Endothelial cell of umbilical vein (primary cell): ENCODE measurements at regions not wholly inside any gene's neighbourhood (a gene's known extent, or its start where the extent isn't known, plus 50 kb on each side); places are given as distances from the start of the nearest gene placed in this dataset.

Experiments
- BruUV-seq: library from RNA; stranded (reverse); fragments of 400-500 nt; replicated peaks from 2 replicates; lab custom pipeline; 2021; lab: Mats Ljungman, UMichigan
- CTCF ChIA-PET: fragments of 300-600, 350-600 bp; sonication (Branson Sonifier 250); formaldehyde crosslinking; loops from one replicate; lab custom pipeline; 2021; ENCODE audit warnings: antibody characterized with exemption, inconsistent platforms; lab: Charles Lee
- POLR2A ChIA-PET: fragments of 300-600, 350-600 bp; sonication (Branson Sonifier 250); formaldehyde crosslinking; loops from one replicate; lab custom pipeline; 2021; ENCODE audit warnings: antibody characterized with exemption, inconsistent platforms; lab: Charles Lee
- DNase-seq: peaks from one replicate; pipeline ENCODE4 v3.0.0-alpha.2; 2011; ENCODE audit warnings: low read depth, low spot score
- FAIRE-seq: peaks from 2 replicates; lab custom pipeline; 2011; peaks lifted over from hg19 to GRCh38; lab: Jason Lieb, UNC
- H2AFZ ChIP-seq: 2 replicates; pipeline ENCODE4 v1.6.0; 2012; ENCODE audit warnings: low read depth, low read length, control low read depth, inconsistent platforms
- H3K27ac ChIP-seq: 2 replicates; pipeline ENCODE4 v1.5.1; 2011; ENCODE audit warnings: low read depth, mild to moderate bottlenecking, control low read depth, low read length, moderate library complexity; ENCODE audit not compliant: insufficient read depth
- H3K27me3 ChIP-seq, 2 experiments: 2 replicates each; pipeline versions ENCODE4 v1.6.0 to v1.6.1; 2011; ENCODE audit warnings: low read length in 2 of 2, mixed read lengths in 1 of 2; ENCODE audit not compliant: control insufficient read depth in 2 of 2, insufficient read depth in 2 of 2
- H3K36me3 ChIP-seq, 2 experiments: 2 replicates in 1 of 2; 3 replicates in 1 of 2; pipeline ENCODE4 v1.5.1; 2011; ENCODE audit warnings: low read length in 2 of 2, mild to moderate bottlenecking in 1 of 2, moderate library complexity in 1 of 2; ENCODE audit not compliant: control insufficient read depth in 2 of 2, insufficient read depth in 2 of 2; ENCODE audit errors: extremely low read depth in 1 of 2
- H3K4me1 ChIP-seq: 3 replicates; pipeline ENCODE4 v1.5.1; 2011; ENCODE audit warnings: mild to moderate bottlenecking, low read length; ENCODE audit not compliant: control insufficient read depth, insufficient read depth; ENCODE audit errors: extremely low read depth
- H3K4me2 ChIP-seq: 2 replicates; pipeline ENCODE4 v1.6.1; 2011; ENCODE audit warnings: low read length, control low read depth, mixed read lengths; ENCODE audit not compliant: insufficient read depth
- H3K4me3 ChIP-seq, 3 experiments: fragments of 200-600 bp in 1 of 3; sonication (generic), shearing (Covaris generic) in 1 of 3; replicated peaks in 1 of 3; 2 replicates each; pipeline ENCODE4 v1.5.1; 2011 to 2016; ENCODE audit warnings: control low read depth in 3 of 3, low read length in 3 of 3, mild to moderate bottlenecking in 2 of 3, inconsistent platforms in 1 of 3, low read depth in 1 of 3, moderate library complexity in 1 of 3; ENCODE audit not compliant: insufficient read depth in 1 of 3
- H3K79me2 ChIP-seq: 2 replicates; pipeline ENCODE4 v1.6.0; 2012; ENCODE audit warnings: low read length, inconsistent platforms; ENCODE audit not compliant: control insufficient read depth, insufficient read depth
- H3K9ac ChIP-seq: replicated peaks from 2 replicates; pipeline ENCODE3; 2011; ENCODE audit warnings: low read length, control low read depth; ENCODE audit not compliant: insufficient read depth; ENCODE audit errors: extremely low read depth
- H3K9me1 ChIP-seq: replicated peaks from 3 replicates; pipeline ENCODE4 v1.6.0; 2011; ENCODE audit warnings: mild to moderate bottlenecking, low read length; ENCODE audit not compliant: control insufficient read depth, insufficient read depth; ENCODE audit errors: extremely low read depth
- H3K9me3 ChIP-seq: replicated peaks from 2 replicates; pipeline ENCODE4 v1.5.1; 2012; ENCODE audit warnings: low read length, inconsistent platforms; ENCODE audit not compliant: control insufficient read depth, insufficient read depth
- H4K20me1 ChIP-seq: replicated peaks from 2 replicates; pipeline ENCODE3; 2011; ENCODE audit warnings: mild to moderate bottlenecking, low read length; ENCODE audit not compliant: control insufficient read depth, insufficient read depth; ENCODE audit errors: extremely low read depth
- EZH2 ChIP-seq: IDR thresholded peaks from 2 replicates; pipeline ENCODE4 v1.6.1; 2012; ENCODE audit warnings: borderline replicate concordance, low read depth, mild to moderate bottlenecking, moderate library complexity, low read length, inconsistent platforms; ENCODE audit not compliant: severe bottlenecking
- FOS ChIP-seq: IDR thresholded peaks from 2 replicates; pipeline ENCODE4 v1.6.1; 2011; ENCODE audit warnings: mild to moderate bottlenecking, low read length, moderate library complexity, borderline replicate concordance; ENCODE audit not compliant: insufficient read depth
- GATA2 ChIP-seq: IDR thresholded peaks from 2 replicates; pipeline ENCODE4 v1.7.0; 2011; ENCODE audit warnings: low read depth, mild to moderate bottlenecking, moderate library complexity, mixed read lengths, low read length; ENCODE audit not compliant: insufficient read length, insufficient read depth
- JUN ChIP-seq: IDR thresholded peaks from 2 replicates; pipeline ENCODE4 v1.6.1; 2011; ENCODE audit warnings: borderline replicate concordance, low read depth; ENCODE audit not compliant: insufficient read length, insufficient read depth
- MAX ChIP-seq: IDR thresholded peaks from 2 replicates; pipeline ENCODE4 v1.6.1; 2011; ENCODE audit not compliant: insufficient read depth, insufficient read length
- MYC ChIP-seq: IDR thresholded peaks from one replicate; pipeline ENCODE4 v1.6.1; 2011; ENCODE audit warnings: mild to moderate bottlenecking, low read depth, low read length
- POLR2A ChIP-seq: IDR thresholded peaks from 2 replicates; pipeline ENCODE4 v1.6.1; 2012; ENCODE audit warnings: low read depth, mild to moderate bottlenecking, control low read depth, low read length
- POLR2AphosphoS5 ChIP-seq: IDR thresholded peaks from 2 replicates; pipeline ENCODE4 v1.6.1; 2012; ENCODE audit warnings: low read depth, mild to moderate bottlenecking, control low read depth, low read length, moderate library complexity; ENCODE audit not compliant: insufficient read depth
- dilution Hi-C: fragments of 300-500 bp; cut with MboI; formaldehyde crosslinking; loops from one replicate; pipeline ENCODE4 v1.15.0; 2019; ENCODE audit warnings: low sequenced_read_pairs; ENCODE audit not compliant: extremely low pct_ligation_motif_present
- intact Hi-C: fragments of 100-400 bp; cut with micrococcal nuclease; formaldehyde crosslinking; loops from one replicate; pipeline ENCODE4 v1.10.0; 2022
- TF ChIP-seq, protein P1 (sequence below), 2 donors: IDR thresholded peaks; 1 replicate in 1 of 2; 2 replicates in 1 of 2; pipeline ENCODE4 v1.5.1; 2011; ENCODE audit warnings: low read length in 2 of 2, mild to moderate bottlenecking in 2 of 2, moderate library complexity in 2 of 2, control low read depth in 1 of 2, inconsistent platforms in 1 of 2, low read depth in 1 of 2; ENCODE audit not compliant: insufficient read depth in 1 of 2; ENCODE audit errors: extremely low read depth in 1 of 2

DNA sequence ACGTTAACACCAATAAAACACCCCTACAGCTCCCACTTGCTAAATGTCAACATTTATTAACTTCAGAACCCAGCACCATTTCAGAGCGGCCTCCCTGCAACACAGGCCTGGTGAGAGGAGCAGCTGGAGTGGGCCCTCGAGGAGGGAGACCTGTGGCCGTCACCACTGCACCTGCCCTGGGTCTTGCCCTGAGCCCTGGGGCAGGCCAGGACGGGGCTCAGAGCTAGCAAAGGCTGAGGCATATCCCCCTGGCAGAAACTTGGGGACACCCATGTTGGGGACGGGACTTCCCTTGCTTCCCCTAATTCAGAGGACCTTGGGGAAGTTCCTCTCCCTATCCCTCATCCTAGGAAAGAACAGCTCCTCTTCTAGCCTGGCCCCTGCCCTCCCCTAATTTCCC lies 137.3 kb upstream of the THY1 start:
- Histone ChIP-seq H3K36me3 (no peaks in the 10 kb centered on the region), H3K27ac (no peak overlapping the region), H3K9ac (no peak overlapping the region), H3K9me1 (no peaks in the 10 kb centered on the region), H3K4me3 (no peak overlapping the region), H4K20me1 (no peaks in the 10 kb centered on the region), H2AFZ (no peak overlapping the region), H3K4me2 (no peak overlapping the region), H3K79me2 (no peaks in the 10 kb centered on the region), H3K9me3 (no peaks in the 10 kb centered on the region), H3K4me1 (no peaks in the 10 kb centered on the region), H3K27me3 (no peaks in the 10 kb centered on the region)
- ChIA-PET CTCF (interaction anchor here (1.1 to 1.4 kb wide), 3 partner anchors 13 to 24 kb away, joined by 3 to 4 read pairs (median 3); no protein-coding TSS in a partner anchor), POLR2A (no interaction called here)
- intact Hi-C loops (no loop called here), dilution Hi-C loops (no loop called here)
- FAIRE-seq (no peak), DNase-seq (no peak)
- no TSS peak for BruUV-seq
- TF ChIP-seq, protein P1, sequence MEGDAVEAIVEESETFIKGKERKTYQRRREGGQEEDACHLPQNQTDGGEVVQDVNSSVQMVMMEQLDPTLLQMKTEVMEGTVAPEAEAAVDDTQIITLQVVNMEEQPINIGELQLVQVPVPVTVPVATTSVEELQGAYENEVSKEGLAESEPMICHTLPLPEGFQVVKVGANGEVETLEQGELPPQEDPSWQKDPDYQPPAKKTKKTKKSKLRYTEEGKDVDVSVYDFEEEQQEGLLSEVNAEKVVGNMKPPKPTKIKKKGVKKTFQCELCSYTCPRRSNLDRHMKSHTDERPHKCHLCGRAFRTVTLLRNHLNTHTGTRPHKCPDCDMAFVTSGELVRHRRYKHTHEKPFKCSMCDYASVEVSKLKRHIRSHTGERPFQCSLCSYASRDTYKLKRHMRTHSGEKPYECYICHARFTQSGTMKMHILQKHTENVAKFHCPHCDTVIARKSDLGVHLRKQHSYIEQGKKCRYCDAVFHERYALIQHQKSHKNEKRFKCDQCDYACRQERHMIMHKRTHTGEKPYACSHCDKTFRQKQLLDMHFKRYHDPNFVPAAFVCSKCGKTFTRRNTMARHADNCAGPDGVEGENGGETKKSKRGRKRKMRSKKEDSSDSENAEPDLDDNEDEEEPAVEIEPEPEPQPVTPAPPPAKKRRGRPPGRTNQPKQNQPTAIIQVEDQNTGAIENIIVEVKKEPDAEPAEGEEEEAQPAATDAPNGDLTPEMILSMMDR (IDR thresholded peaks at IDR 0.05; ENCODE audit: extremely low read depth in 1 of 2, insufficient read depth in 1 of 2, low read depth in 1 of 2, low read length in 2 of 2) = no peak
- TF ChIP-seq FOS = no peak
- no peak for TF ChIP-seq GATA2
- TF ChIP-seq POLR2AphosphoS5 = no peak
- no peak for TF ChIP-seq EZH2
- no peak for TF ChIP-seq POLR2A
- no peak for TF ChIP-seq MAX
- no peak for TF ChIP-seq JUN
- TF ChIP-seq MYC = no peak
